ENCODE measurements at regions not wholly inside any gene's neighbourhood (a gene's known extent, or its start where the extent isn't known, plus 50 kb on each side); places are given as distances from the start of the nearest gene placed in this dataset.

DNA sequence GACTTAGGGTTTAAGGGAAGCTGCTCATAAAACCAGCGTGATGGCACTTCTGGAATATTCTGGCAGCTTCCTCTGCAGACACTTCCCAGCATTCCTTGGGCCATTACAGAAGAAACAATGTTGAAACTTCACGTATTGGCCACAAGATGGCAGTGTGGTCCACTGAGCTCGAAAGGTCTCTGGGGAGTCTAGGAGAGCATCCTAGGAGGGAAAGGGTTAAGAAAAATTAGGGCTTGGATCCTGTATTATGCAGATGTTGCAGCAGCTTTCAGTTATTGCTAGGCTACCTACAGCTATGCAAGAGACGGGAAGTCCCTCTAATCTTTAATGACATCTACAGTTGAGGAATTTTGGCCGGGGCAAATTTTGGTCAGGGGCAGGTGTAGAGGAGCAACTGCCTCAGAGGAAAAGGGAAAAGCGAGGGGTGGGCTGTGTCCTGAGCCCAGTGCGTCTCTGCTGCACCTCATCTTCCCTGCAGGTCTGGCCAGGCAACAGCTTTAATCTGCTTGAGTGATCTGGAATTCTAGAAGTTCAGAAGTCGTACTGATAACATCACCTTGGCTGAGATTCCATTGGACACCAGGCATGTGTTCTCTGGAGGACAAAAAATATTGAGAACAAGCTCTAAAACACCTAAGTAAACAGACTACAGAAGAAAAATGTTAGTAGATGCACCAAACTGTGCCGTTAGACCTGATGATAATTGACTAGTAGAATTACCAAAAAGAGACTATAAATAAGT is 220.8 kb upstream of the PRSS58 start:
- TF ChIP-seq POLR2A (IDR thresholded peaks at IDR 0.05; ENCODE audit: low read depth, low read length), result no peak
- no peak for TF ChIP-seq POLR2AphosphoS5 (IDR thresholded peaks at IDR 0.05; ENCODE audit: low read depth, low read length)
- TF ChIP-seq TAF1 (IDR thresholded peaks at IDR 0.05; ENCODE audit: low read depth, low read length), result no peak
- no peak for TF ChIP-seq POU2F2 (IDR thresholded peaks at IDR 0.05; ENCODE audit: low read depth, low read length)
- TF ChIP-seq SPI1 (IDR thresholded peaks at IDR 0.05; ENCODE audit: low read depth, low read length), result peak; percentile 12; the same call in 1 of the 2 replicates
- no peak for TF ChIP-seq PAX5 (IDR thresholded peaks at IDR 0.05; ENCODE audit: insufficient read depth, low read length, severe bottlenecking)
